Fibroblast of lung (primary cell): ENCODE measurements at regions not wholly inside any gene's neighbourhood (a gene's known extent, or its start where the extent isn't known, plus 50 kb on each side); places are given as distances from the start of the nearest gene placed in this dataset.

ENCODE experiments used
- DNase-seq, 2 donors: peaks; one replicate each; pipeline versions ENCODE4 v3.0.0 to v3.0.0-alpha.2; 2010; ENCODE audit warnings: low read depth in 2 of 2
- H2AFZ ChIP-seq: 2 replicates; pipeline ENCODE4 v1.5.1; 2012; ENCODE audit warnings: low read length, control low read depth, inconsistent platforms
- H3K27ac ChIP-seq: 2 replicates; pipeline ENCODE4 v1.5.1; 2011; ENCODE audit warnings: low read length, control low read depth; ENCODE audit not compliant: insufficient read depth
- H3K27me3 ChIP-seq: 2 replicates; pipeline ENCODE4 v1.5.1; 2011; ENCODE audit warnings: mild to moderate bottlenecking, low read length; ENCODE audit not compliant: control insufficient read depth, insufficient read depth
- H3K36me3 ChIP-seq: 2 replicates; pipeline ENCODE4 v1.5.1; 2011; ENCODE audit warnings: low read length; ENCODE audit not compliant: control insufficient read depth, insufficient read depth
- H3K4me1 ChIP-seq: 2 replicates; pipeline ENCODE4 v1.5.1; 2011; ENCODE audit warnings: low read length; ENCODE audit not compliant: control insufficient read depth, insufficient read depth; ENCODE audit errors: extremely low read depth
- H3K4me2 ChIP-seq: 2 replicates; pipeline ENCODE4 v1.5.1; 2011; ENCODE audit warnings: low read length, control low read depth; ENCODE audit not compliant: insufficient read depth; ENCODE audit errors: extremely low read depth
- H3K4me3 ChIP-seq, 4 experiments: fragments of 200-600 bp in 1 of 4; sonication (generic) in 1 of 4; replicated peaks in 1 of 4; 2 replicates each; pipeline ENCODE4 v1.5.1; 2011 to 2016; ENCODE audit warnings: low read length in 4 of 4, low read depth in 3 of 4, mild to moderate bottlenecking in 3 of 4, control low read depth in 2 of 4, inconsistent platforms in 1 of 4, mixed read lengths in 1 of 4; ENCODE audit not compliant: insufficient read depth in 1 of 4; ENCODE audit errors: control extremely low read depth in 1 of 4
- H3K79me2 ChIP-seq: 2 replicates; pipeline ENCODE4 v1.5.1; 2012; ENCODE audit warnings: mild to moderate bottlenecking, low read length, inconsistent platforms; ENCODE audit not compliant: control insufficient read depth, insufficient read depth
- H3K9ac ChIP-seq: 2 replicates; pipeline ENCODE4 v1.5.1; 2011; ENCODE audit warnings: mild to moderate bottlenecking, low read length, control low read depth; ENCODE audit not compliant: insufficient read depth
- H3K9me3 ChIP-seq: 2 replicates; pipeline ENCODE4 v1.5.1; 2012; ENCODE audit warnings: low read depth, low read length; ENCODE audit not compliant: control insufficient read depth, insufficient read depth
- H4K20me1 ChIP-seq: 2 replicates; pipeline ENCODE4 v1.5.1; 2011; ENCODE audit warnings: low read length; ENCODE audit not compliant: control insufficient read depth, insufficient read depth; ENCODE audit errors: extremely low read depth
- EZH2 ChIP-seq: IDR thresholded peaks from 2 replicates; pipeline ENCODE4 v1.5.1; 2012; ENCODE audit warnings: low read length, control low read depth, mild to moderate bottlenecking; ENCODE audit errors: missing control alignments
- TF ChIP-seq, protein P1 (sequence below), 2 donors: IDR thresholded peaks in 1 of 2; conservative IDR thresholded peaks in 1 of 2; 1 replicate in 1 of 2; 2 replicates in 1 of 2; pipeline ENCODE4 v1.5.1; 2011 to 2012; ENCODE audit warnings: low read length in 2 of 2, control low read depth in 1 of 2, inconsistent platforms in 1 of 2, low read depth in 1 of 2, mild to moderate bottlenecking in 1 of 2

DNA sequence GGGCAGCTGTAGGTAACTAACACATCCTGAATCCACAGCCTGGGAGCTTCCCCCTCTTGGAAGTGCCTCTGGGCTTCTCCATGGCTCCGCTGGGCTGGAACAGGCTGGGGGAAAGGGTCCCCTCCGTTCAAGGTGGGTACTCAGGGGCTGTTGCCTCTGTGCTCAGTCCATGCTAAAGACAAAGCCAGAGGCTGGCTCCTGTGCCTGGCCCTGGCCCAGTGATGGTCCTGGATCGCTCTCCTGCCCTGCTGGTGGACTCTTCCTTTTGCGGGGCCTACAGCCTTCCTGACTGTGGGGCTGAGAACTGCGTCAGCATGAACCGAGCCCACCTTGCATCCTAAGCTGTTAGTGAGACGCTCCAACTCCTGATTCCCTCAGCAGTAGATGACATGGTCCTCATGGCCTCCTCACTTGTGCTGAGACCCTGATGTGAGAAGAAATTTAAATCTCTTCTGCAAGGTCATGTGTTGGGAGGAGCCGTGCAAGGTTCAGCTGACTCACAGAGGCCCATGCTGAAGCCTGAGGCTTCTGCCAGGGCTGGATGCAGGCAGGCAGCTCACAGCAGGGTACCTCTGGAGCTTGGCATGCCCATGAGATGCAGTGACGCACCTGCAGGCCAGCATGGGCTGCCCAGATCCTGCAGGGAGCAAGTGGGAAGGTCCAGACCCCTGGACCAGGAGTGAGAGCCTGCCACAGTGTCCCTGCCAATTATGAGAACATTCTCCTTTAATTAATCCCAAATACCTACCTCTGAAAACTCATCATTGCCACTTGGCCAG is 1285.5 kb downstream of the TBC1D22A start:
- Histone ChIP-seq H3K27me3 (no peaks in the 10 kb centered on the region), H4K20me1 (no peaks in the 10 kb centered on the region), H3K79me2 (no peaks in the 10 kb centered on the region), H3K4me3 (no peak overlapping the region), H3K9me3 (no peaks in the 10 kb centered on the region), H3K9ac (no peak overlapping the region), H3K27ac (no peak overlapping the region), H3K4me1 (no peaks in the 10 kb centered on the region), H2AFZ (no peak overlapping the region), H3K4me2 (no peak overlapping the region), H3K36me3 (no peaks in the 10 kb centered on the region)
- no peak for DNase-seq
- no peak for TF ChIP-seq EZH2
- TF ChIP-seq, protein P1, sequence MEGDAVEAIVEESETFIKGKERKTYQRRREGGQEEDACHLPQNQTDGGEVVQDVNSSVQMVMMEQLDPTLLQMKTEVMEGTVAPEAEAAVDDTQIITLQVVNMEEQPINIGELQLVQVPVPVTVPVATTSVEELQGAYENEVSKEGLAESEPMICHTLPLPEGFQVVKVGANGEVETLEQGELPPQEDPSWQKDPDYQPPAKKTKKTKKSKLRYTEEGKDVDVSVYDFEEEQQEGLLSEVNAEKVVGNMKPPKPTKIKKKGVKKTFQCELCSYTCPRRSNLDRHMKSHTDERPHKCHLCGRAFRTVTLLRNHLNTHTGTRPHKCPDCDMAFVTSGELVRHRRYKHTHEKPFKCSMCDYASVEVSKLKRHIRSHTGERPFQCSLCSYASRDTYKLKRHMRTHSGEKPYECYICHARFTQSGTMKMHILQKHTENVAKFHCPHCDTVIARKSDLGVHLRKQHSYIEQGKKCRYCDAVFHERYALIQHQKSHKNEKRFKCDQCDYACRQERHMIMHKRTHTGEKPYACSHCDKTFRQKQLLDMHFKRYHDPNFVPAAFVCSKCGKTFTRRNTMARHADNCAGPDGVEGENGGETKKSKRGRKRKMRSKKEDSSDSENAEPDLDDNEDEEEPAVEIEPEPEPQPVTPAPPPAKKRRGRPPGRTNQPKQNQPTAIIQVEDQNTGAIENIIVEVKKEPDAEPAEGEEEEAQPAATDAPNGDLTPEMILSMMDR (conservative IDR thresholded peaks at IDR 0.05 in 1 of 2, IDR thresholded peaks at IDR 0.05 in 1 of 2; ENCODE audit: low read depth in 1 of 2, low read length in 2 of 2) = no peak

GRCh38 chr22:48045369-48045768 is 1282.9 kb downstream of the TBC1D22A start:
- H3K4me3 ChIP-seq = no peak overlapping the region
- H3K9ac ChIP-seq = no peak overlapping the region
- H3K27ac ChIP-seq = no peak overlapping the region
- no peaks in the 10 kb centered on the region for H3K9me3 ChIP-seq
- H3K4me1 ChIP-seq = no peaks in the 10 kb centered on the region
- H4K20me1 ChIP-seq = no peaks in the 10 kb centered on the region
- DNase-seq = no peak
- H3K27me3 ChIP-seq = no peaks in the 10 kb centered on the region
- H3K79me2 ChIP-seq = no peaks in the 10 kb centered on the region
- no peak overlapping the region for H3K4me2 ChIP-seq
- TF ChIP-seq EZH2 = no peak
- TF ChIP-seq, protein P1 (conservative IDR thresholded peaks at IDR 0.05 in 1 of 2, IDR thresholded peaks at IDR 0.05 in 1 of 2; ENCODE audit: low read depth in 1 of 2, low read length in 2 of 2) = no peak
- no peak overlapping the region for H2AFZ ChIP-seq
- no peaks in the 10 kb centered on the region for H3K36me3 ChIP-seq

- H3K9ac ChIP-seq = no peak overlapping the region
- DNase-seq = no peak
- TF ChIP-seq, protein P1 (conservative IDR thresholded peaks at IDR 0.05 in 1 of 2, IDR thresholded peaks at IDR 0.05 in 1 of 2; ENCODE audit: low read depth in 1 of 2, low read length in 2 of 2) = no peak
- no peak for TF ChIP-seq EZH2
- no peaks in the 10 kb centered on the region for H4K20me1 ChIP-seq
- H3K4me3 ChIP-seq = no peak overlapping the region
- no peak overlapping the region for H3K4me2 ChIP-seq
- no peaks in the 10 kb centered on the region for H3K4me1 ChIP-seq
- no peak overlapping the region for H2AFZ ChIP-seq
- no peaks in the 10 kb centered on the region for H3K27me3 ChIP-seq
- H3K27ac ChIP-seq = no peak overlapping the region
- no peaks in the 10 kb centered on the region for H3K36me3 ChIP-seq
- H3K79me2 ChIP-seq = no peaks in the 10 kb centered on the region
- no peaks in the 10 kb centered on the region for H3K9me3 ChIP-seq
Measured at GRCh38 chr22:48044487-48045060, 1282.1 kb downstream of the TBC1D22A start.
